ENCODE measurements at regions not wholly inside any gene's neighbourhood (a gene's known extent, or its start where the extent isn't known, plus 50 kb on each side); places are given as distances from the start of the nearest gene placed in this dataset.

- no peak for DNase-seq
These were observed 427.4 kb downstream of the CETN3 start for GRCh38 chr5:89981878-89982773.

GRCh38 chr5:89981021-89981420, 428.5 kb downstream of the CETN3 start:
- DNase-seq: no peak

DNA sequence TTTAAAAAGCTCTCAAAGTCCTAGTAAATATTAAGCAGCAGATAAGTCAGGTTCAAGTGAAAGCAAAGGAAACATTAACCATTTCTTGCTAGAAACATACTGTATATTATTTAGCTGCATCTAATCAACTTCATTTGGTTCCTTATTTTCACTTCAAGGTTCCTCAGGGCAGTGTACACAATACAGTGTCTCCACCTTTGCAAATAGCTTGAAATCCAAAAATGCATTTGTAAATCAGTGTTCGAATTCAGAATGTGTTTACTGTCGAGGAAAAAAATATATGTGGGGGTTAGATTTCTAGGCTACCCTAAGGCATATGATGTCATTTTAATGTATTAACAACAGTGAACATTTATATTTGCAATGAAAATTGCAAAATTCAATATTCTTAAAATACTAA, 436.0 kb downstream of the CETN3 start:
- no peak for DNase-seq

DNA sequence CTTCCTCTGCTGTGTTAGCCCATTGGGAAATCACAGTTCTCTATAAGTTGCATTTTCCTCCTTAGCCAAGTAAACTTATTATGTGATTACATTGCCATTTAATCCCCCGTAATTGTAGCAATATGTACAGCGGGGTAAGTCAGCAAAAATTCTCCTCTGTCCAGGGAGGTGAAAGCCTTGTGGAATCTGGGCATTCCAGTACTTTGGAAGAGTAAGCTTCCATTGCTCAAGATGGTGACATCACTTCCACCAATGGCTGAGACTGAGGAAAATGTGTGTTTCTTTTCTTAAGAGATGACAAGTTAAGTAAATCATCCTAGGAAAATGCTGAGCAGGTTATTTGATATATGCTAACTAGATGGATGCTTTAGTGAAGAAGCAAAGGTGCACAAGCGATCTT, 436.7 kb downstream of the CETN3 start:
- no peak for DNase-seq

DNA sequence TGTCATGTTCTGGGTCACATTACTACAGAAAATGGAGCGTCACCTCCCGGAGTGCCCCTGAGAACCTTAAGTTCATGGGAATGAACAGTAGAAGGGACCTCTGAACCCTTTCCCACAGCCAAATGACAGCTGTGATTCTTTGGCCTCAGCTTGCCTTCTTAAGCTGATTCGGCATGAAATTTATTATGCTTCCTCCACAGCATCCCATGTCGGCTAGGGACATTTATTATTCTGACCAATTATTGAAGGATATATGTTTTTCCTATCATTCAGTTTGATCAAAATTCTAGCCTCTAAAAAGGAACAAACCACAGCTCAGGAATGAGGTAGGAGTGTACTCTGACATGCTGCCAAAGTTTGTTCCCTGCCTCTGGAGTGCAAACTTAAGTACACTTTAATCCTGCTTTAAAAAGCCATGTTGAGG, 440.6 kb downstream of the CETN3 start:
- DNase-seq: no peak

GRCh38 chr5:89967771-89968444, 441.6 kb downstream of the CETN3 start:
- DNase-seq: no peak

DNA sequence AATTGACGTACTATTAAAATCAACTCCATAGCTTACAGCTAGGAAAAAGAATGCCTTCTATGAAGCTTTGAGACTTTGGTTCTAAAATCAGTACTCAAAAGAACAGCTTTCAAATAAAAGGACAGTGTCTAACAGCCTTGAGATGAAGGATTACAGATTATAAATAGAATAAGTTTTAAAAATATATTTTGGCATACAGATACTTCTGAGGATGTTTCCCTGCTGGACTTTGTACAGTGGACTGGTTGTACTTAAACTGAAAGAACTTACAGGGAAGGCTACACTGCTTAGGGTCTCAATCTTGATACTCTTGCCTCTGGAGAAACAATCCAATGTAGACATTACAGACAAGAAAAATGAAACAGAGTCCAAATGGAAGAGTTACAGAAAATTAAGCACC, 452.7 kb downstream of the CETN3 start:
- no peak for DNase-seq

GRCh38 chr5:89954916-89955315, 454.6 kb downstream of the CETN3 start:
- DNase-seq: no peak

GRCh38 chr5:89951876-89952275, 457.7 kb downstream of the CETN3 start:
- DNase-seq: no peak

DNA sequence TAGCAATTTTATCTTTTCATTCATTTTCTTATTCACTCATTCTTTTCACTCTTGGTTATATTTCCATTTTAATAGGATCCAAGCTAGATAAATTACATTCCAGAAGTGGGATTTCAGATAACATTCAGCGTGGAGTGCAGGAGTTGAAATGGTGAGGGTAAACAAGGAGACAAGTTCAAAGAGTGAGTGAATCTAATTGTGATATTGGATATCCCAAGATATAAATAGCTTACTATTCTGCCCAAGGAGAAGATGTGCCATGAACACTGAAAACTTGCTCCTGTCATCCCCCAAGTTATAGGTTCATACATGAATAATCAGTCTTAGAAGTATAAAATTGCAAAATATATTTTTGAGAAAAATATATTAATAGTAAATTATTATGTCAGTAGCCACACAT, 459.3 kb downstream of the CETN3 start:
- no peak for DNase-seq

GRCh38 chr5:89948977-89949376, 460.6 kb downstream of the CETN3 start:
- DNase-seq: no peak

DNA sequence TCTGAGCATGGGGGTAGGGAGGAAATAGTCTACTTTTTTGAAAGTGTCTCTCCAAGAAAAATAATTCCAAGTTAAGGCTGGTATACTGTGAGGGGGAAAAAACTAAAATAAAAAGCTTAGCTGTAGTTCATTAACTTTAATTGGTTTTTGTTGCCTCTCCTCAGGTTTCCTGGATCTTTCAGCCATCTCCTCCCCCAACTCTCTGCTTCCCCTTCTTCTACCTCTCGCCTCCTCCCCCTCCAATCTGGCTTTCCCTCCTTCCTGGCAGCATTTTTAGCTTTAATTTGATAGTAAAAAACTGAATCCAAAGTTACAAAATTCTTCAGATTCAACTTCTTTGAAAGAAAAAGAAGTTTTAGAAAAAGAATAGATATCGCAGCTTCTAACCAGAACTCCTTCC, 462.6 kb downstream of the CETN3 start:
- no peak for DNase-seq

DNA sequence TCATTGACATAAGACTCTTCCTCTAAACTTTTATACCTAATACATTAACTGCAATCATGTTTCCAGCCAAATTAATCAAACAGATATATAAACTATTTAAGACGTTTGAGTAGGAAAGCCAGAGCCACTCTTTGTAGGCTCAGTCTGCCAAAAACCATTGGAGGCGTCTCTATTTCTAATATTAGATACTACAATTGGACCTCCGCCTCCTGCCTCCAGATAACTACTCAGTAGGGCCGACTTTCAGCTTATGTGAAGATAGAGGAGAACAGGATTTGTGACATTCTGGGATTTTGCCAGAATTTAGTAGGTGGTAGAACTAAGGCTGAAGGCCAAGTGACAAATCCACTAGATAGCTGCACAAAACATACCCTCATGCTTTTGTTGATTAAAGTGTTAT, 463.0 kb downstream of the CETN3 start:
- no peak for DNase-seq

DNA sequence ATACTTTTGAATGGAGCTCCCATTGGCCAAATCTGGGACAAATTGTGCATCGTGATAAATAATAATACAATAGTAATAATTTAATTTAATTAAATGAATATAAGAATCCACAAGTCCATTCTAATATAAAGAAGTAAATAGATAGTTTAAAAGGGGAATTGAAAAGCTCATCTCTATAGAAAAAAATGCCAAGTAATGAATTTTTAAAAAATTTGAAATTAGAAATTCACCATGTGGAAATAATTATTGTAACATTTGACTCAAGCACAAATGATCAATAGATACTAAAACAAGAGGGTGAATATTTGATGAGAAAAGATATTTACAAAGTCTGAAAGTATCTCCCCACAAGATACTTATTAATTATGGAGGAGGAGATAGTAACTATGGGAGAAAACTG, 467.4 kb downstream of the CETN3 start:
- DNase-seq: no peak

DNA sequence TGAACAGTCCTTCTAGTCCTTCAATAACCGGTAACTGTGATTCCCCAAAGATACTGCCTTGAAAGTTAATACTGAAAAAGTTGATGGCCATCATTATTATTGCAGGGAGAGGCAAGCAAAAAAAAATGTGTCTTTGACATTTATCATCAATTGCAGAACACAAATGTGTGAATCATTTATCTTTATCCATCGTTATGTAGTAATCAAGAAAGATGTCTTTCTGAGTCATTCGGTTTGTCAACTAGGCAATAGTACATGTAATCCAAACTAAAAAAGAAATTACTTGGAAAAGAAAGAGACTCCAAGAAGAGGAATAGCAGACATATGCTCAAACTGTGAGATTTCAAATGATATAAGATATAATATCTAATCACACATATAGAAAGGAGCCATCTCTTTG, 473.0 kb downstream of the CETN3 start:
- DNase-seq: no peak

DNA sequence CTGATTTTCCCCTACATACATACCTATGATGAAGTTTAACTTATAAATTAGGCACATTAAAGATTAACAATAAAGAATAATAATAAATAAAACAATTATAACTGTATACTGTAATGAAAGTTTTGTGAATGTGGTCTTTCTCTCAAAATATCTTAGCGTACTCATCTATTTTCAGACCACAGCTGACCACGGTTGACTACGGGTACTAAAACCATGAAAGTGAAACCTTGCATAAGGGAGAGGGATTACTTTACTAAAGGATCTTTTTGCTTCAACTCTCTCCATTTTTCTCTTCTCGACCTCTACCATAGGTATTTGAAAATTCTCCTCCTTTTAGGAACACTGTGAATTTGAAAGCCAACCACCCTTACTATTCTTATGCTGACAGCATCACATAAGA, 475.5 kb downstream of the CETN3 start:
- no peak for DNase-seq

DNA sequence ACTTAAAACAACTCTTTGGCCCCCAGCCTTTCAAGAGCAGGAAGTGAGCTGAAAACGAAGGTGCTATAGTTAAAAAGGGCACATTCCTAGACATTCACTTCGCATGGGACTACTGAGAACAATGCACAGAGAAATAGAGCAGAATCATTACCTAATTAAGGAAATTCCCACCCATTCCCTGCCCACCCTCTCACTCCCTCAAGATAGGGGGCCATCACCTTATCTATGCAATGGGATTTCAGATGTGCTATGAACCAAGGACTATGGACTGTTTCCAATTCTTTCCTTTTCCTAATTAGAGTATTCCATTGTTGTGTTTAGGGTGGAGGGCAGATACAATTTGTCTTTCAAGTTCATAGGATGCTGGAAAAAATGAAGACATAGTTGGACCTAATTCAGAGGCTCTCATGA, 476.8 kb downstream of the CETN3 start:
- no peak for DNase-seq

DNA sequence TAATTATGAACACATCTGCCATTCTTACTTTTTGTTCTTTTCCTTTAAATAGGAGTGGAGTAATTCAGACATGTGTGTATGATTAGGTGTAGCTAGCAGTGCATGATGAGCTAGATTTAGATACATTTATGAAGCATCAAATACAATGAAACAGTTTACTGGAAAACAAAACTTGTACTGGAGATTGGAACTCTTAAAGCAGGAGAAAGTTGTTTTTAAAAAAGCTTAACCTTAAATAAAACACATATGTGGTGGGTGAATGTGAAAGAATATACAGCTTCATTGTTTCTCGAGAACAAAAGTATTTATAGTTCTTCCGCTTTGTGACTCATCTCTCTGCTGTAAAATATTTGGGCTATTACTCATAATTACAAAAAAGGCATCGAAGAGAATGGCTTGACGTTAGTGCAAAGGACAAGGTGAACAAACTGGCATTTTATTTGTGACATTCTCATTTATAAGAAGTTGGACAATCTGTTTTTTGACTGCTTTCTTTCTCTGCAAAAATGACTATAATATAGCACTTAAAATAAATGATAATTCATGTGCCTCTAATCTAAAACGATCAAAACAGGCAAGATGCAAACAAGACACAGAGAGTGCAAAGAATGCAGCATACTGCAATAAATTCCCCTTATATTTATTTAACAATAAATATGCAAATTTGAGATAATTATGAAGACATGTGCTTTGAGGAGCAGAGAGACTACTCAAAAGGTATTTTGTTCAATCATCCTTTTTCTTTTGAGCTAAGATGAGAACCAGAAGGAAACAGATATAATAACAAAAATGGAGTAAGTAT, 478.8 kb downstream of the CETN3 start:
- no peak for DNase-seq

DNA sequence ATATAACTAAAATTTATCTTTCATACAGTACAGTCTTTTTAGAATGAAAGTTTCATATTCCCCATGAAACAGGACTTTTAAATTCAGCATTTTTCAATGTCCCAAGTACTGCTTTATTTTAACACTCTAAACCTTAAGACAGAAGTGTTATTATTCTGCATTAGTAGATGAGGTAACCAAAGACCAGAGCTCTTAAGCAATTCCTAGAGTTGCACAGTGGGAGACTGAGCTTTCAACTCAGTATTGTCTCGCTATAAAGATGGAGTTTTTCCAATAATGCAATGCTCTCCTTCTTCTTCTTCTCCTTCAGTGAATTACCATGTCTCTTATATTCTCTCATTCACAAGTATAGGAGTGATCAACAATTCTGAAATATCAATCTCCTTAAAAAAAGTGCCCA, 479.7 kb downstream of the CETN3 start:
- no peak for DNase-seq

- DNase-seq: no peak
These were observed 480.4 kb downstream of the CETN3 start for GRCh38 chr5:89929173-89929572.

DNA sequence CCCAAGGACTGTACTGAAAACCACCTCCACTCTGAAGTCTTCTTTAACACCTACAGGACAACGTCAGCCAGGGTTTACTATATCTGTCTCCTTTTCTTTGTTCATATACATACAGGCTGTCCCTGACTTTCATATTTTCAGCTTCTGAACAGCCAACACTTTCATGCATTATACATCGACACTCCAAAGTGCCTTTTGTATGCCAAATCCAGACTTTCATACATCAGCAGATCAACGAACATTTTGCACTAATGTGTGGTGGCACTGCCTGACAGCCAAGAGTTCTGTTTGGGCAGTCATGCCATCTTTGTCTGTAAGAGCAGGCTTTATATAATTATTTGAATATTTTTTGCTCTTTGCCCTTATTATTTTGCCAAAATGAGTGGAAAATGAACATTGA, 487.4 kb downstream of the CETN3 start:
- no peak for DNase-seq

DNA sequence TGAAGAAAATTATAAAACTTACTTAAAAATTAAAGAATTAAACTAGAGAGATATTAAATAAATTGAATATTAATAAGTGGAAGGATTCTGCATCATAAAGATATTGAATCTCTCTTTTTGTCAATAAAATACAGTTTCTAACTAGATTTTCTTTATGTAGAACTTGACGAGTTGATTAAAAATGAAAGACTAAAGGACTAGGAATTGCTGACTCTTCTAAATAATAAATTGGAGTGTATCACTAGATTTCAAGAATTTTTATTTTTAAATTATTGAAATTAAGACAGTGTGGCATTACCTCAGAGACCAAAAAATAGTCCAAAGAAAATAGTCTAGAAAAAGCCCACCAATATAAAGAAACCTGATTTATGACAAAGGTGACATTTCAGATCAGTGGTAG, 492.4 kb downstream of the CETN3 start:
- no peak for DNase-seq

GRCh38 chr5:89916131-89916530, 493.4 kb downstream of the CETN3 start:
- DNase-seq: no peak

GRCh38 chr5:89908876-89909275, 500.7 kb downstream of the CETN3 start:
- DNase-seq: no peak
